HFFc6 (cell line): ENCODE measurements at regions not wholly inside any gene's neighbourhood (a gene's known extent, or its start where the extent isn't known, plus 50 kb on each side); places are given as distances from the start of the nearest gene placed in this dataset.

Experiments
- DNase-seq: peaks from one replicate; pipeline ENCODE4 v3.0.0-alpha.2; 2018
- H3K27ac Mint-ChIP-seq: 2 replicates; pipeline ENCODE4 v1.8.0; 2020; ENCODE audit warnings: mild to moderate bottlenecking, mixed read lengths
- H3K27me3 Mint-ChIP-seq: 2 replicates; pipeline ENCODE4 v1.8.0; 2021; ENCODE audit warnings: mild to moderate bottlenecking, moderate library complexity, mixed read lengths; ENCODE audit not compliant: insufficient read depth
- H3K36me3 Mint-ChIP-seq: 2 replicates; pipeline ENCODE4 v1.8.0; 2021; ENCODE audit warnings: low read depth, mixed read lengths
- H3K4me1 Mint-ChIP-seq: 2 replicates; pipeline ENCODE4 v1.8.0; 2020; ENCODE audit warnings: low read depth, mixed read lengths
- H3K4me3 Mint-ChIP-seq: 2 replicates; pipeline ENCODE4 v1.8.0; 2020; ENCODE audit warnings: mild to moderate bottlenecking, moderate library complexity, mixed read lengths
- H3K9me3 Mint-ChIP-seq: 2 replicates; pipeline ENCODE4 v1.8.0; 2020; ENCODE audit warnings: mild to moderate bottlenecking, mixed read lengths
- TF ChIP-seq, protein P1 (sequence below): fragments of 200-600 bp; sonication (generic); IDR thresholded peaks from 2 replicates; pipeline ENCODE4 v1.5.0; 2021; ENCODE audit warnings: antibody characterized with exemption, mild to moderate bottlenecking

GRCh38 chr10:57494486-57494885, 773.2 kb downstream of the IPMK start:
- Mint-ChIP-seq H3K27me3 (no peaks in the 10 kb centered on the region), H3K36me3 (no peaks in the 10 kb centered on the region), H3K27ac (no peak overlapping the region), H3K4me1 (no peaks in the 10 kb centered on the region), H3K9me3 (peaks cover 18% of the 10 kb centered on the region), H3K4me3 (no peak overlapping the region)
- TF ChIP-seq, protein P1, sequence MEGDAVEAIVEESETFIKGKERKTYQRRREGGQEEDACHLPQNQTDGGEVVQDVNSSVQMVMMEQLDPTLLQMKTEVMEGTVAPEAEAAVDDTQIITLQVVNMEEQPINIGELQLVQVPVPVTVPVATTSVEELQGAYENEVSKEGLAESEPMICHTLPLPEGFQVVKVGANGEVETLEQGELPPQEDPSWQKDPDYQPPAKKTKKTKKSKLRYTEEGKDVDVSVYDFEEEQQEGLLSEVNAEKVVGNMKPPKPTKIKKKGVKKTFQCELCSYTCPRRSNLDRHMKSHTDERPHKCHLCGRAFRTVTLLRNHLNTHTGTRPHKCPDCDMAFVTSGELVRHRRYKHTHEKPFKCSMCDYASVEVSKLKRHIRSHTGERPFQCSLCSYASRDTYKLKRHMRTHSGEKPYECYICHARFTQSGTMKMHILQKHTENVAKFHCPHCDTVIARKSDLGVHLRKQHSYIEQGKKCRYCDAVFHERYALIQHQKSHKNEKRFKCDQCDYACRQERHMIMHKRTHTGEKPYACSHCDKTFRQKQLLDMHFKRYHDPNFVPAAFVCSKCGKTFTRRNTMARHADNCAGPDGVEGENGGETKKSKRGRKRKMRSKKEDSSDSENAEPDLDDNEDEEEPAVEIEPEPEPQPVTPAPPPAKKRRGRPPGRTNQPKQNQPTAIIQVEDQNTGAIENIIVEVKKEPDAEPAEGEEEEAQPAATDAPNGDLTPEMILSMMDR, result no peak
- no peak for DNase-seq

DNA sequence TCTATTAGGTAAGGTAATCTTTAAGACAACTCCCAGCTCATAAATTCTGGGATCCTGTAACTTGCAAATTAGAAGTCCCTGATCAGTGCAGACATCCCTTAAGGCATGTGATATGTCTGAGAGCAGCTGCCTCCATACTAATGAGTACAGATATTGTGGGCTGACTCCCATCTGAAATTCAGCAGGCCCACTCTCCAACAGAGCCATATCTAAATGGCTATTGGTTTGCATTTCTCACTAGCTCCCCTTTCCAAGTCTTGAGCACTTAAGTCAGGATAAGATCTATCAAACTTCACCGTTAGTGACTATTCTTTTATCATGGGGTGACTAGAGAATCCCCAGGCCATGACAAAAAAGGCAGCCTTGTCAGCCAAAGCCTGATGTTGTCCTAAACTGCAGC, 785.4 kb downstream of the IPMK start:
- Mint-ChIP-seq H3K27ac (no peak overlapping the region), H3K27me3 (peaks cover 2% of the 10 kb centered on the region; the same call in 1 of the 2 replicates), H3K4me1 (no peaks in the 10 kb centered on the region), H3K9me3 (peaks cover 18% of the 10 kb centered on the region), H3K36me3 (no peaks in the 10 kb centered on the region), H3K4me3 (no peak overlapping the region)
- TF ChIP-seq, protein P1, result no peak
- DNase-seq, result no peak

- H3K4me3 Mint-ChIP-seq, result no peak overlapping the region
- H3K27me3 Mint-ChIP-seq, result no peaks in the 10 kb centered on the region
- no peak overlapping the region for H3K27ac Mint-ChIP-seq
- no peaks in the 10 kb centered on the region for H3K4me1 Mint-ChIP-seq
- H3K9me3 Mint-ChIP-seq, result no peaks in the 10 kb centered on the region
- H3K36me3 Mint-ChIP-seq, result no peaks in the 10 kb centered on the region
- no peak for DNase-seq
- TF ChIP-seq, protein P1, result no peak
These were observed 794.7 kb downstream of the IPMK start for GRCh38 chr10:57472823-57473619.

DNA sequence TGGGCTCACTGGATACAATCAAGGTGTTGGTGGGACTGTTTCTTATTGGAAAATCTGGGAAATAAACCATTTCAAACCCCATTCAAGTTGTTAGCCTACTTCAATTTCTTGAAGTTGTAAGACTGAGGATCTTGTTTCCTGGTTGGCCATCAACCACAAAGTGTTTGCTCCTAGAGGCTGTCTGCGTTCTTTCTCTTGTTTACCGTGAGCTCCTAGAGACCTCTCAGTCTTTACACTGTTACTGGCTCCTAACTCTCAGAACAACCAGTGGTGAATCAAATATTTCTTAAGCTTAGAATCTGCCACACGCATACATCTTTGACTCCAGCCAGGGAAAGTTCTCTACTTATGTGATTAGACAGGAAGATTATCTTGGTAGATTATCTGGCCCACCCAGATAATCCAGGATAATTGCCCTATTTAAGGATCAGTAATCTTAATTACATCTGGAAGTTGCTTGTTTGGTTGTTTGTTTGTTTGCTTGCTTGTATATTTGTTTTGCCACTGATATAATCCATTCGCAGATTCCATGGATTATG, 798.7 kb downstream of the IPMK start:
- Mint-ChIP-seq H3K4me1 (no peaks in the 10 kb centered on the region), H3K36me3 (no peaks in the 10 kb centered on the region), H3K27me3 (no peaks in the 10 kb centered on the region), H3K4me3 (no peak overlapping the region), H3K9me3 (no peaks in the 10 kb centered on the region; the same call in 1 of the 2 replicates), H3K27ac (no peak overlapping the region)
- TF ChIP-seq, protein P1, result no peak
- no peak for DNase-seq

DNA sequence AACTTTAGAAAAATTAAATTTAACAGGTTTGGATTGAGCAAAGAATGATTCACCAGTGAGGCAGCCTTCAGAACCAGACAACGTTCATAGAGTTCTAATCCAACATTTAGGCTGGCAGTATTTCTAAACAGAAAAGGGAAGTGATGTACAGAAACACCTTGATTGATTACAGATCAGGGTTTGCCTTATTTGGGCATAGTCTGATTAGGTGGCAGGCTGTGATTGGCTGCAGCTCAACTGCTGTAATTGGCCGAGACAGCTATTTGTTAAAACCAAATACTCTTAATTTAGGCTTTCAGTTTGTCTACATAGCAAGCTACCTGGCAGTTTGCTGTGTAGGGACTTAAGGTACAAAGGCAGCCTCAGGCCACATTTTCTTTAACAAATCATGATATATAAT, 802.5 kb downstream of the IPMK start:
- DNase-seq, result no peak
- TF ChIP-seq, protein P1, result no peak
- Mint-ChIP-seq H3K4me3 (no peak overlapping the region), H3K9me3 (peaks cover 8% of the 10 kb centered on the region), H3K36me3 (no peaks in the 10 kb centered on the region), H3K4me1 (no peaks in the 10 kb centered on the region), H3K27me3 (no peaks in the 10 kb centered on the region), H3K27ac (no peak overlapping the region)
